Gastroesophageal sphincter (tissue), 4 donors: ENCODE measurements at regions not wholly inside any gene's neighbourhood (a gene's known extent, or its start where the extent isn't known, plus 50 kb on each side); places are given as distances from the start of the nearest gene placed in this dataset.
A peak's percentile ranks its signal among the peaks of the same experiment; 100 is the strongest.

Experiments used
- ATAC-seq: fragments of 150-250 bp; one replicate; pipeline ENCODE4 v1.9.1; 2016; ENCODE audit warnings: mild to moderate bottlenecking, moderate library complexity
- H3K27ac ChIP-seq, 4 donors: fragments of 200-600 bp; sonication (generic) in 3 of 4; 1 replicate in 3 of 4; 2 replicates in 1 of 4; pipeline ENCODE4 v1.5.1; 2016 to 2019
- H3K27me3 ChIP-seq: fragments of 200-600 bp; sonication (generic); one replicate; pipeline ENCODE4 v1.5.1; 2019
- H3K36me3 ChIP-seq, 2 donors: fragments of 200-600 bp; sonication (generic); one replicate each; pipeline ENCODE4 v1.5.1; 2019; ENCODE audit warnings: control low read depth in 1 of 2
- H3K4me1 ChIP-seq, 3 donors: fragments of 200-600 bp; sonication (generic); 1 replicate in 2 of 3; 2 replicates in 1 of 3; pipeline ENCODE4 v1.5.1; 2016 to 2019; ENCODE audit warnings: control low read depth in 2 of 3
- H3K4me3 ChIP-seq, 2 donors: fragments of 200-600 bp; sonication (generic); one replicate each; pipeline ENCODE4 v1.5.1; 2019; ENCODE audit warnings: mild to moderate bottlenecking in 1 of 2, moderate library complexity in 1 of 2
- H3K9me3 ChIP-seq, 3 donors: fragments of 200-600 bp; sonication (generic); one replicate each; pipeline ENCODE4 v1.5.1; 2017 to 2019; ENCODE audit warnings: control low read depth in 2 of 3
- CTCF ChIP-seq, 4 experiments: fragments of 200-600 bp in 2 of 4; fragments of 450-650 bp in 2 of 4; sonication (generic) in 1 of 4; IDR thresholded peaks; one replicate each; pipeline ENCODE4 v1.5.1; 2017 to 2019; ENCODE audit warnings: antibody characterized with exemption in 4 of 4, mild to moderate bottlenecking in 2 of 4, moderate library complexity in 2 of 4
- EP300 ChIP-seq: sonication (generic); formaldehyde crosslinking; IDR thresholded peaks from one replicate; pipeline ENCODE4 v1.6.1; 2017; ENCODE audit warnings: antibody characterized with exemption, mild to moderate bottlenecking
- POLR2A ChIP-seq, 2 donors: fragments of 450-650 bp; IDR thresholded peaks; one replicate each; pipeline ENCODE4 v1.6.1; 2017; ENCODE audit warnings: antibody characterized with exemption in 2 of 2, mild to moderate bottlenecking in 2 of 2, moderate library complexity in 1 of 2
- POLR2AphosphoS5 ChIP-seq: sonication (generic); formaldehyde crosslinking; IDR thresholded peaks from one replicate; pipeline ENCODE4 v1.6.1; 2017; ENCODE audit warnings: antibody characterized with exemption
- WGBS, 2 donors: methylation state at CpG; one replicate each; pipeline ENCODE4 v1.1.5; 2018; ENCODE audit warnings: low coverage in 1 of 2; 5-methylcytosine and 5-hydroxymethylcytosine counted together

DNA sequence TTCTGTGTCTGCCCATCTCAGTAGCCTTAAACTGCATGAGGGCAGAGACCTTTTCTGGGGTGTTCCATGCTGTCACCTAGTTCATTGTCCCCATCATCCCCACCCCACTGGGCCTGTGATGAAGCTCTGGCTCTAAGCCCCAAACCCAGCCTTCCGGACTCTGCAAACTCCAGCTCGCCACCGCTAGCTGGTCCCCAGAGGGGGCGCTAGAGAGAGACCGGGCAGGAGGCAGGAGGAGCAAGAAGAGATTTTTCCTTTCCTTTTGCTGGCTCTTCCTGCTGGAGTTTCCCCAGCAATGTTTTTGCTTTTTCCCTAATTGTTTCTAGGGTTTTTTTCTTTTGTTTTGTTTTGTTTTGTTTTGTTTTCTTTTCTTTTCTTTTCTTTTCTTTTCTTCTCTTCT lies 234.4 kb downstream of the TEX36 start:
- Histone ChIP-seq H3K9me3 (no peaks in the 10 kb centered on the region), H3K4me3 (no peak overlapping the region), H3K4me1 (peaks cover 0 to 2% (median 0%) of the 10 kb centered on the region in 3 donors), H3K27me3 (no peaks in the 10 kb centered on the region), H3K27ac (no peak overlapping the region), H3K36me3 (no peaks in the 10 kb centered on the region)
- no peak for TF ChIP-seq POLR2A (IDR thresholded peaks at IDR 0.05)
- TF ChIP-seq EP300 = no peak
- TF ChIP-seq CTCF (IDR thresholded peaks at IDR 0.05) = peak in 1 of 4 experiments; percentile 37
- ATAC-seq = no peak
- 34 to 35% methylated on average over 5 of the region's 5 CpGs for WGBS, 2 donors

DNA sequence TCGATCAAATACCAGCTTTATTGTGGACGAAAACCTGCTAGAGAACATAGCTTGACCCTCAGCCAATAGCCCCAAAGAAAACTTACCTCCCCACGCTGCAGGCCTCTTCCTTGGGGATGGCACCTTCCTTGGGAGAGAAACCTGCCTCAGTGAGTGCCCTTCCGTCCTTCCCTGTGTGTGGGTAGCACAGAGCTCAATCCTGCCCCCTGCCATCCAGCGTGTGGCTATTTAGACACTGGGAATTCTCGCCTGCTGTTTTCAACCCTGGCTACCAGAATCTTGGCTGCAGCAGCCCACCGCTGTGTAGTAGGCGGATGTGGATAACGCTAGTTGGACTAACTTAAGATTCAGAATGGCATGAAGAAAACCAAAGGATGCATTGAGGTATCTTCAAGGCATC lies 238.2 kb downstream of the TEX36 start:
- H3K27ac ChIP-seq = peak overlapping the region in 1 of 4 donors; percentile 81
- TF ChIP-seq CTCF (IDR thresholded peaks at IDR 0.05) (no peak), EP300 (no peak), POLR2AphosphoS5 (no peak), POLR2A (IDR thresholded peaks at IDR 0.05) (no peak)

GRCh38 chr10:125442856-125443540 lies 240.0 kb downstream of the TEX36 start:
- H3K27me3 ChIP-seq = no peaks in the 10 kb centered on the region
- H3K36me3 ChIP-seq = no peaks in the 10 kb centered on the region
- H3K4me3 ChIP-seq = no peak overlapping the region
- H3K27ac ChIP-seq = peak overlapping the region in 2 of 4 donors; percentile 60 to 81
- no peaks in the 10 kb centered on the region for H3K9me3 ChIP-seq
- TF ChIP-seq EP300 = no peak
- peak; percentile 3 for TF ChIP-seq POLR2AphosphoS5
- WGBS, 2 donors = 38 to 55% methylated on average over 2 to 9 of the region's 13 CpGs
- peak; percentile 68 for ATAC-seq
- peaks cover 0 to 11% (median 0%) of the 10 kb centered on the region in 3 donors for H3K4me1 ChIP-seq

More for the DNA sequence above, 238.2 kb downstream of the TEX36 start:
- Histone ChIP-seq H3K4me3 (no peak overlapping the region), H3K27me3 (no peaks in the 10 kb centered on the region), H3K4me1 (peaks cover 0 to 11% (median 0%) of the 10 kb centered on the region in 3 donors), H3K9me3 (no peaks in the 10 kb centered on the region), H3K36me3 (no peaks in the 10 kb centered on the region)
- no peak for ATAC-seq
- 77 to 79% methylated on average over 3 to 5 of the region's 9 CpGs for WGBS, 2 donors

DNA sequence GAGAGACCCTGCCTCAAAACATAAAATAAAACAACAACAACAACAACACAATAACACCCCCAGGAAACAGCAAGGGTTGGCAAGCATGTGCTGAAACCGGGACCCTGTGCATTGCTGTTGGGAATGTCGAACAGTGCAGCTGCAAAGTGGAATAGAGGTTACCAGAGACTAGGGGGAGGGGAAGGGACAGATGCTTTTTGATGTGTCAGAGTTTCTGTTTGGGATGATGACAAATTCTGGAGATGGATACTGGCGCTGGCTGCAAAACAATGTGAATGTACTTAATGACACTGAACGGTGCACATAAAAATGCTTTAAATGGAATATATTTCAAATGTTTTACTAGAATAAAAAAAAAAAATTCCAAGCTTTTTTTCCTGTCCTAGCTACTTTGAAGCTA lies 241.8 kb downstream of the TEX36 start:
- no peak for ATAC-seq
- H3K4me3 ChIP-seq = no peak overlapping the region
- H3K4me1 ChIP-seq = peaks cover 0 to 11% (median 0%) of the 10 kb centered on the region in 3 donors
- no peaks in the 10 kb centered on the region for H3K36me3 ChIP-seq
- H3K9me3 ChIP-seq = no peaks in the 10 kb centered on the region
- H3K27me3 ChIP-seq = no peaks in the 10 kb centered on the region
- no peak for TF ChIP-seq POLR2AphosphoS5
- TF ChIP-seq CTCF (IDR thresholded peaks at IDR 0.05) = no peak
- no peak for TF ChIP-seq POLR2A (IDR thresholded peaks at IDR 0.05)
- no peak for TF ChIP-seq EP300
- H3K27ac ChIP-seq = peak overlapping the region in 1 of 4 donors; percentile 81
- 52 to 60% methylated on average over 4 of the region's 4 CpGs for WGBS, 2 donors

GRCh38 chr10:125431149-125431548 lies 251.8 kb downstream of the TEX36 start:
- H3K9me3 ChIP-seq = peaks cover 0 to 20% (median 0%) of the 10 kb centered on the region in 3 donors
- ATAC-seq = no peak
- H3K36me3 ChIP-seq = no peaks in the 10 kb centered on the region
- TF ChIP-seq POLR2A (IDR thresholded peaks at IDR 0.05) (no peak), POLR2AphosphoS5 (no peak)
- H3K27me3 ChIP-seq = no peaks in the 10 kb centered on the region
- H3K27ac ChIP-seq = no peak overlapping the region
- H3K4me1 ChIP-seq = no peaks in the 10 kb centered on the region
- WGBS, 2 donors = 80 to 83% methylated on average over 2 of the region's 4 CpGs
- no peak overlapping the region for H3K4me3 ChIP-seq

GRCh38 chr10:125428054-125428453 lies 254.9 kb downstream of the TEX36 start:
- Histone ChIP-seq H3K27me3 (no peaks in the 10 kb centered on the region), H3K27ac (no peak overlapping the region), H3K4me1 (no peaks in the 10 kb centered on the region), H3K9me3 (peaks cover 0 to 14% (median 0%) of the 10 kb centered on the region in 3 donors), H3K36me3 (no peaks in the 10 kb centered on the region), H3K4me3 (no peak overlapping the region)
- WGBS, 2 donors = 92% methylated on average over 10 of the region's 10 CpGs; no CpG with 5 or more reads in 1 of the 2 donors
- no peak for ATAC-seq
- no peak for TF ChIP-seq POLR2A (IDR thresholded peaks at IDR 0.05)
- TF ChIP-seq POLR2AphosphoS5 = no peak
- no peak for TF ChIP-seq CTCF (IDR thresholded peaks at IDR 0.05)
